Neural progenitor cell (in vitro differentiated cells): ENCODE measurements at regions not wholly inside any gene's neighbourhood (a gene's known extent, or its start where the extent isn't known, plus 50 kb on each side); places are given as distances from the start of the nearest gene placed in this dataset.

ENCODE experiments used
- DNase-seq: peaks from one replicate; pipeline ENCODE4 v3.0.0-alpha.2; 2016; ENCODE audit warnings: low spot score
- H2AFZ ChIP-seq: fragments of 200-600 bp; sonication (generic); replicated peaks from 2 replicates; pipeline ENCODE4 v1.6.1; 2016; ENCODE audit warnings: antibody characterized with exemption
- H3F3A ChIP-seq: fragments of 200-600 bp; sonication (generic); 2 replicates; pipeline ENCODE4 v1.6.1; 2016; ENCODE audit warnings: antibody characterized with exemption, low read depth
- H3K27ac ChIP-seq: fragments of 200-600 bp; sonication (generic); 2 replicates; pipeline ENCODE4 v1.5.1; 2016; ENCODE audit warnings: mild to moderate bottlenecking
- H3K27me3 ChIP-seq: fragments of 200-600 bp; sonication (generic); 2 replicates; pipeline ENCODE4 v1.6.1; 2016; ENCODE audit warnings: mild to moderate bottlenecking, moderate library complexity
- H3K36me3 ChIP-seq: fragments of 200-600 bp; sonication (generic); 2 replicates; pipeline ENCODE4 v1.5.1; 2016
- H3K4me1 ChIP-seq: fragments of 200-600 bp; sonication (generic); 2 replicates; pipeline ENCODE4 v1.6.1; 2016; ENCODE audit warnings: mixed run types
- H3K4me2 ChIP-seq: fragments of 200-600 bp; sonication (generic); 2 replicates; pipeline ENCODE4 v1.6.1; 2016
- H3K4me3 ChIP-seq: fragments of 200-600 bp; sonication (generic); 2 replicates; pipeline ENCODE4 v1.5.1; 2016
- H3K79me2 ChIP-seq: fragments of 200-600 bp; sonication (generic); 2 replicates; pipeline ENCODE4 v1.6.1; 2016; ENCODE audit warnings: low read depth
- H3K9ac ChIP-seq: fragments of 200-600 bp; sonication (generic); 2 replicates; pipeline ENCODE4 v1.6.1; 2016
- H3K9me3 ChIP-seq: fragments of 200-600 bp; sonication (generic); 2 replicates; pipeline ENCODE4 v1.5.1; 2016; ENCODE audit warnings: low read depth
- H4K20me1 ChIP-seq: fragments of 200-600 bp; sonication (generic); 2 replicates; pipeline ENCODE4 v1.6.1; 2016; ENCODE audit warnings: low read depth
- H3K27ac Mint-ChIP-seq: 3 replicates; pipeline ENCODE4 v1.8.0; 2021; ENCODE audit warnings: mixed read lengths
- H3K27me3 Mint-ChIP-seq: 2 replicates; pipeline ENCODE4 v1.8.0; 2022; ENCODE audit warnings: low read depth, mild to moderate bottlenecking, inconsistent platforms, moderate library complexity, mixed read lengths; ENCODE audit not compliant: insufficient read depth
- H3K36me3 Mint-ChIP-seq: 3 replicates; pipeline ENCODE4 v1.8.0; 2021; ENCODE audit warnings: mixed read lengths
- H3K4me1 Mint-ChIP-seq: 3 replicates; pipeline ENCODE4 v1.8.0; 2021; ENCODE audit warnings: mixed read lengths
- H3K4me3 Mint-ChIP-seq: 3 replicates; pipeline ENCODE4 v1.8.0; 2021; ENCODE audit warnings: mild to moderate bottlenecking, moderate library complexity, mixed read lengths
- H3K9me3 Mint-ChIP-seq: 3 replicates; pipeline ENCODE4 v1.8.0; 2020; ENCODE audit warnings: mixed read lengths
- EZH2 ChIP-seq: fragments of 200-600 bp; sonication (generic); IDR thresholded peaks from 2 replicates; pipeline ENCODE4 v1.6.1; 2017; ENCODE audit warnings: antibody characterized with exemption, mild to moderate bottlenecking, moderate library complexity
- EZH2phosphoT487 ChIP-seq: fragments of 200-600 bp; sonication (generic); IDR thresholded peaks from 2 replicates; pipeline ENCODE4 v1.6.1; 2017; ENCODE audit warnings: antibody characterized with exemption
- TF ChIP-seq, protein P1 (sequence below): fragments of 200-600 bp; sonication (generic); IDR thresholded peaks from 2 replicates; pipeline ENCODE4 v1.5.1; 2017; ENCODE audit warnings: antibody characterized with exemption, mild to moderate bottlenecking

DNA sequence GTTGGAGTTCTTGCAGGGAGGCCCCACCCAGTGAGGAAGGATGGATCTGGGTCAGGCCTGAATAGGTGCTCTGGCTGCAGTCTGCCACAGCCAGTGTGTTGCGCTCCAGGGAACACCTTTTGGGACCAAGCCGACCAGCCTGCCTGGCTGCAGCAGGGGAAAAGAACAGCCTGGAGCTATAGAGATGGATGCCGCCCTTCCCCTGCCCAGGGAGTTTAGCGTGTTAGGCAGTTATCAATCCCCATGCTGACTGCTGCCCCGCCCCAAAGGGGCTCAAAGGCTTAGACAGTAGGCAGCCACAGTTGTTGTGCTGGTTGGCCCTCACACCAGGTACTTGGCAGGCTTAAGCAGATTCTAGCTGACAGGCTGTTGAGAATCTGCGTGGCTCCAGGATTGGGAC, 153.4 kb upstream of the ADAMTS19 start:
- DNase-seq, result no peak
- no peaks in the 10 kb centered on the region for H3K36me3 Mint-ChIP-seq
- peaks cover 2% of the 10 kb centered on the region for H3K27me3 Mint-ChIP-seq

DNA sequence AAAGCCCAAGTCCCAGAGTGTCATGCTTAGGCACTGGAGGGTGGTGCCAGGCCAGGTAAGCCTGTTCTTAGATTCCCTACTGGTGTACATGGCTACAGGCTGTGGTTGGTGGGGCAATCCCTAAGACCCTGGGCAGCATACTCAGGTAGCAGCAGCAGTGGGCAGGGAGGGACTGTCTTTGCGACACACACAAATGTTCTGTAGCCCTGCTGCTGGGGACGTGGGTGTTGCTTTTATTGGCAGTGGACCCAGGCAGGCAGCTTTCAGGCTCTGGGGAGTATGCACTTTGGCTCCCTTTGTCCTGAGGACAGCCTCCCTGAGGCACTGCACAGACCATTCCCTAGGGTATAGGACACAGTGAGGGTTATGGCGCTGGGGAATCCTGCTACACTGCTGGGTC, 137.1 kb upstream of the ADAMTS19 start:
- no peak overlapping the region for H3K9ac ChIP-seq
- no peaks in the 10 kb centered on the region for H3K27me3 ChIP-seq
- no peak overlapping the region for H2AFZ ChIP-seq
- no peak overlapping the region for H3K27ac ChIP-seq
- no peaks in the 10 kb centered on the region for H3K36me3 Mint-ChIP-seq
- no peak overlapping the region for H3K4me3 ChIP-seq
- no peaks in the 10 kb centered on the region for H3K4me1 Mint-ChIP-seq
- H3K4me1 ChIP-seq, result no peaks in the 10 kb centered on the region
- TF ChIP-seq EZH2 (no peak), EZH2phosphoT487 (no peak)
- TF ChIP-seq, protein P1, sequence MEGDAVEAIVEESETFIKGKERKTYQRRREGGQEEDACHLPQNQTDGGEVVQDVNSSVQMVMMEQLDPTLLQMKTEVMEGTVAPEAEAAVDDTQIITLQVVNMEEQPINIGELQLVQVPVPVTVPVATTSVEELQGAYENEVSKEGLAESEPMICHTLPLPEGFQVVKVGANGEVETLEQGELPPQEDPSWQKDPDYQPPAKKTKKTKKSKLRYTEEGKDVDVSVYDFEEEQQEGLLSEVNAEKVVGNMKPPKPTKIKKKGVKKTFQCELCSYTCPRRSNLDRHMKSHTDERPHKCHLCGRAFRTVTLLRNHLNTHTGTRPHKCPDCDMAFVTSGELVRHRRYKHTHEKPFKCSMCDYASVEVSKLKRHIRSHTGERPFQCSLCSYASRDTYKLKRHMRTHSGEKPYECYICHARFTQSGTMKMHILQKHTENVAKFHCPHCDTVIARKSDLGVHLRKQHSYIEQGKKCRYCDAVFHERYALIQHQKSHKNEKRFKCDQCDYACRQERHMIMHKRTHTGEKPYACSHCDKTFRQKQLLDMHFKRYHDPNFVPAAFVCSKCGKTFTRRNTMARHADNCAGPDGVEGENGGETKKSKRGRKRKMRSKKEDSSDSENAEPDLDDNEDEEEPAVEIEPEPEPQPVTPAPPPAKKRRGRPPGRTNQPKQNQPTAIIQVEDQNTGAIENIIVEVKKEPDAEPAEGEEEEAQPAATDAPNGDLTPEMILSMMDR, result no peak
- no peak overlapping the region for H3K4me2 ChIP-seq
- peaks cover 3% of the 10 kb centered on the region for H3K9me3 ChIP-seq
- no peaks in the 10 kb centered on the region for H3K27me3 Mint-ChIP-seq
- H3K4me3 Mint-ChIP-seq, result no peak overlapping the region
- no peak for DNase-seq
- no peaks in the 10 kb centered on the region for H4K20me1 ChIP-seq
- H3K36me3 ChIP-seq, result no peaks in the 10 kb centered on the region
- peaks cover 18% of the 10 kb centered on the region for H3K9me3 Mint-ChIP-seq
- H3K79me2 ChIP-seq, result no peaks in the 10 kb centered on the region
- no peak overlapping the region for H3K27ac Mint-ChIP-seq
- H3F3A ChIP-seq, result no peaks in the 10 kb centered on the region

More for the DNA sequence above, 153.4 kb upstream of the ADAMTS19 start:
- no peak overlapping the region for H2AFZ ChIP-seq
- no peaks in the 10 kb centered on the region for H3K79me2 ChIP-seq
- H3K4me1 Mint-ChIP-seq, result no peaks in the 10 kb centered on the region
- H3K36me3 ChIP-seq, result no peaks in the 10 kb centered on the region
- no peaks in the 10 kb centered on the region for H4K20me1 ChIP-seq
- H3K4me2 ChIP-seq, result no peak overlapping the region
- H3K9ac ChIP-seq, result no peak overlapping the region
- H3K27ac Mint-ChIP-seq, result no peak overlapping the region
- H3K27ac ChIP-seq, result no peak overlapping the region
- H3K27me3 ChIP-seq, result no peaks in the 10 kb centered on the region
- no peaks in the 10 kb centered on the region for H3F3A ChIP-seq
- no peaks in the 10 kb centered on the region for H3K4me1 ChIP-seq
- H3K9me3 Mint-ChIP-seq, result peaks cover 12% of the 10 kb centered on the region
- no peak overlapping the region for H3K4me3 ChIP-seq
- no peaks in the 10 kb centered on the region for H3K9me3 ChIP-seq
- TF ChIP-seq, protein P1, result no peak
- no peak for TF ChIP-seq EZH2
- no peak for TF ChIP-seq EZH2phosphoT487
- H3K4me3 Mint-ChIP-seq, result no peak overlapping the region

DNA sequence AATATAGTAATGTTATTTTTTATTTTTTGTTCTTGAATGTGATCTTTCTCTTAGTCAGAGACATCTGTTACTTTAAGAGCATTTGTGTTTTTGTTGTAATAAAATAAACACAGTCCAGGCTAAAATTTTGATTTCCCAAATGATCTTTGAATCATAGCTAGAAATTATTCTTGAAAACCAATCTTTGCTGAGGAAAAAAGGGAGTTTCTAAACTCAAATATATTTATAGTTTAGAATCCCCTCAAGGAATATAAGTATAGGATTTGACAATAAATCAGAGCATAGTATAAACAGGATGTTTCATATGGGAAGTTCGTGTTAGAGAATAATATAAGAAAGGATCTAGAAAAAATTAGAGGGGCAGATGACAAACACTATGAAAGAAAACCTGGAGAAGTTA, 118.8 kb upstream of the ADAMTS19 start:
- H4K20me1 ChIP-seq, result no peaks in the 10 kb centered on the region
- no peak for TF ChIP-seq EZH2
- TF ChIP-seq EZH2phosphoT487, result no peak
- TF ChIP-seq, protein P1, result no peak
- Mint-ChIP-seq H3K9me3 (no peaks in the 10 kb centered on the region), H3K4me1 (no peaks in the 10 kb centered on the region), H3K27me3 (no peaks in the 10 kb centered on the region), H3K36me3 (no peaks in the 10 kb centered on the region), H3K4me3 (no peak overlapping the region), H3K27ac (no peak overlapping the region)
- no peaks in the 10 kb centered on the region for H3K79me2 ChIP-seq
- DNase-seq, result no peak
- H3F3A ChIP-seq, result no peaks in the 10 kb centered on the region
- no peaks in the 10 kb centered on the region for H3K4me1 ChIP-seq
- H3K4me3 ChIP-seq, result no peak overlapping the region
- no peaks in the 10 kb centered on the region for H3K36me3 ChIP-seq
- no peak overlapping the region for H3K9ac ChIP-seq
- H3K27me3 ChIP-seq, result no peaks in the 10 kb centered on the region
- no peak overlapping the region for H3K27ac ChIP-seq
- H3K4me2 ChIP-seq, result no peak overlapping the region
- H2AFZ ChIP-seq, result no peak overlapping the region
- H3K9me3 ChIP-seq, result no peaks in the 10 kb centered on the region

DNA sequence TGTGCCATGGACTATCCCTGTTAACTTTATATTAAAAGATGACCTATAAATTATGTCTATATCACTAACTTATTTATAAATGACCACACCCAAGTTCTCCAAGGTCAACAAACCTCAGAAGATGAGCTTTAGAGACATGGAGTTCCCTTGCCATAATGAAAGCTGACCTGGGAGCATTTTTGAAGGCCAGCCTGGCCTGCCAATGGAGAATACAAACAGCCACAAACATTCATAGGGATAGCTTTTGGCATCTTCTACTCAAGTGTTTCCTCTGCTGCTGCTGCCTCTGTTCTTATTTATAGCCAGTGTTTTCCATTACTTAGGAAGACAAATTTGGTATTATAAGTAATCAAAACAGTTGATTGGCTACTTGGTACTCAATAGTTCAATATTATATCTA, 117.3 kb upstream of the ADAMTS19 start:
- H3K4me1 Mint-ChIP-seq, result no peaks in the 10 kb centered on the region
- Histone ChIP-seq H2AFZ (no peak overlapping the region), H3K27ac (no peak overlapping the region), H3K4me2 (no peak overlapping the region), H3K9ac (no peak overlapping the region), H3F3A (no peaks in the 10 kb centered on the region), H3K9me3 (no peaks in the 10 kb centered on the region), H4K20me1 (no peaks in the 10 kb centered on the region), H3K36me3 (no peaks in the 10 kb centered on the region), H3K4me1 (no peaks in the 10 kb centered on the region), H3K4me3 (no peak overlapping the region), H3K27me3 (no peaks in the 10 kb centered on the region), H3K79me2 (no peaks in the 10 kb centered on the region)
- TF ChIP-seq EZH2phosphoT487 (no peak), EZH2 (no peak)
- TF ChIP-seq, protein P1, result no peak
- no peak overlapping the region for H3K4me3 Mint-ChIP-seq
- no peak for DNase-seq
- peaks cover 4% of the 10 kb centered on the region for H3K9me3 Mint-ChIP-seq
- H3K27me3 Mint-ChIP-seq, result no peaks in the 10 kb centered on the region
- no peaks in the 10 kb centered on the region for H3K36me3 Mint-ChIP-seq
- H3K27ac Mint-ChIP-seq, result no peak overlapping the region
